Chondrocyte (in vitro differentiated cells): ENCODE measurements at regions not wholly inside any gene's neighbourhood (a gene's known extent, or its start where the extent isn't known, plus 50 kb on each side); places are given as distances from the start of the nearest gene placed in this dataset.

Experiments
- DNase-seq: peaks from one replicate; pipeline ENCODE4 v3.0.0; 2021; ENCODE audit warnings: mixed read lengths, low spot score
- H3K27ac Mint-ChIP-seq: one replicate; pipeline ENCODE4 v1.8.0; 2021; ENCODE audit warnings: mild to moderate bottlenecking, moderate library complexity, mixed read lengths; ENCODE audit not compliant: unreplicated experiment
- H3K27me3 Mint-ChIP-seq: 2 replicates; pipeline ENCODE4 v1.8.0; 2021; ENCODE audit warnings: low read depth, mixed read lengths
- H3K36me3 Mint-ChIP-seq: 2 replicates; pipeline ENCODE4 v1.8.0; 2021; ENCODE audit warnings: low read depth, mixed read lengths
- H3K4me1 Mint-ChIP-seq: 2 replicates; pipeline ENCODE4 v1.8.0; 2021; ENCODE audit warnings: low read depth, mild to moderate bottlenecking, mixed read lengths
- H3K4me3 Mint-ChIP-seq: one replicate; pipeline ENCODE4 v1.8.0; 2021; ENCODE audit warnings: mild to moderate bottlenecking, moderate library complexity, mixed read lengths; ENCODE audit not compliant: unreplicated experiment
- H3K9me3 Mint-ChIP-seq: 2 replicates; pipeline ENCODE4 v1.8.0; 2021; ENCODE audit warnings: low read depth, mixed read lengths
- CTCF ChIP-seq: fragments of 200-600 bp; sonication (generic); IDR thresholded peaks from 2 replicates; pipeline ENCODE4 v1.5.0; 2021; ENCODE audit warnings: antibody characterized with exemption, mild to moderate bottlenecking, moderate library complexity

GRCh38 chr10:28072573-28072972 lies 73.7 kb upstream of the ODAD2 start:
- Mint-ChIP-seq H3K4me3 (no peak overlapping the region), H3K36me3 (peaks cover 10% of the 10 kb centered on the region), H3K27me3 (no peaks in the 10 kb centered on the region), H3K27ac (no peak overlapping the region), H3K9me3 (peaks cover 6% of the 10 kb centered on the region), H3K4me1 (no peaks in the 10 kb centered on the region)
- no peak for DNase-seq
- no peak for TF ChIP-seq CTCF

GRCh38 chr10:28060031-28060607 lies 61.2 kb upstream of the ODAD2 start:
- DNase-seq: no peak
- Mint-ChIP-seq H3K27me3 (no peaks in the 10 kb centered on the region), H3K27ac (no peak overlapping the region), H3K4me3 (no peak overlapping the region), H3K36me3 (peaks cover 18% of the 10 kb centered on the region), H3K9me3 (no peaks in the 10 kb centered on the region), H3K4me1 (peaks cover 13% of the 10 kb centered on the region)
- TF ChIP-seq CTCF: no peak

GRCh38 chr10:28058746-28059145 lies 59.9 kb upstream of the ODAD2 start:
- no peak overlapping the region for H3K4me3 Mint-ChIP-seq
- peaks cover 18% of the 10 kb centered on the region for H3K36me3 Mint-ChIP-seq
- no peak overlapping the region for H3K27ac Mint-ChIP-seq
- DNase-seq: no peak
- H3K27me3 Mint-ChIP-seq: no peaks in the 10 kb centered on the region
- no peak for TF ChIP-seq CTCF
- H3K4me1 Mint-ChIP-seq: peaks cover 27% of the 10 kb centered on the region
- H3K9me3 Mint-ChIP-seq: no peaks in the 10 kb centered on the region

- H3K9me3 Mint-ChIP-seq: no peaks in the 10 kb centered on the region
- H3K27me3 Mint-ChIP-seq: no peaks in the 10 kb centered on the region
- TF ChIP-seq CTCF: no peak
- peaks cover 18% of the 10 kb centered on the region for H3K36me3 Mint-ChIP-seq
- no peak for DNase-seq
- peak overlapping the region; percentile 87 for H3K27ac Mint-ChIP-seq
- no peak overlapping the region for H3K4me3 Mint-ChIP-seq
- H3K4me1 Mint-ChIP-seq: peaks cover 29% of the 10 kb centered on the region
Observed at GRCh38 chr10:28054228-28054860, 55.5 kb upstream of the ODAD2 start.

GRCh38 chr10:28049286-28049685 lies 50.4 kb upstream of the ODAD2 start:
- TF ChIP-seq CTCF: no peak
- Mint-ChIP-seq H3K27me3 (no peaks in the 10 kb centered on the region), H3K27ac (no peak overlapping the region), H3K9me3 (no peaks in the 10 kb centered on the region), H3K36me3 (no peaks in the 10 kb centered on the region), H3K4me1 (peaks cover 36% of the 10 kb centered on the region), H3K4me3 (no peak overlapping the region)
- DNase-seq: no peak
